ENCODE measurements at regions not wholly inside any gene's neighbourhood (a gene's known extent, or its start where the extent isn't known, plus 50 kb on each side); places are given as distances from the start of the nearest gene placed in this dataset.

DNA sequence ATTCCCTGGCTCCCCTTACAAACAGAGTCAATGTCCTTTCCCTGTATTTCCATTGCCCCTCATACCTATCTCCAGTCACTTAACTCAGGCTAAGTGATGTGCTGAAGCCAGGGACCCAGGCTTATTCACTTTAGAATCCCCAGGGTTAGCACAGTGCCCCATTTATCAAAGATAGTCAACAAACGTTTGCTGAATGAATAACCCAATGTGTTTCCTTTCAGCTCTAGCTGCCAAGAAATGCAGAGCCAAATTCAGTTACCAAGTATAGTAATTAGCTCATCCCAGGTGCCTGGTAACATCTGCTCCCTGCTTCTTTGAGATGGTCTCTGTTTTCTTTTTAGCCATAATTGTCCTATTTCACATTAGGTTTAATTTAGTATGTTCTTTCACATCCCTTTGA lies 189.5 kb downstream of the PHLDA1 start:
- Histone ChIP-seq H3K9me3 (ENCODE audit: control insufficient read depth, insufficient read depth, low read length) (peaks cover 5% of the 10 kb centered on the region; the same call in 1 of the 2 replicates), H4K91ac (ENCODE audit: insufficient read depth, low read depth, low read length) (no peak overlapping the region), H2BK15ac (ENCODE audit: low read depth, low read length) (0 out of 3 replicates have a peak overlapping the region, but pooled peaks have one; percentile 11), H3K18ac (ENCODE audit: low read depth, low read length) (0 out of 2 replicates have a peak overlapping the region, but pooled peaks have one; percentile 24), H4K20me1 (ENCODE audit: insufficient read depth, low read length) (no peaks in the 10 kb centered on the region), H3K23ac (ENCODE audit: low read depth, low read length) (no peak overlapping the region), H3K14ac (replicated peaks; ENCODE audit: low read depth, low read length) (peak overlapping the region; percentile 45; the same call in 1 of the 2 replicates), H3K4me2 (ENCODE audit: low read depth, low read length) (no peak overlapping the region), H3K4me3 (ENCODE audit: insufficient read depth, low read depth, low read length) (no peak overlapping the region), H3K27me3 (ENCODE audit: control insufficient read depth, insufficient read depth, low read length) (no peaks in the 10 kb centered on the region), H4K5ac (ENCODE audit: low read depth, low read length) (peak overlapping the region; percentile 22), H3K4ac (ENCODE audit: low read depth, low read length) (peak overlapping the region; percentile 22; the same call in 1 of the 2 replicates), H2AFZ (replicated peaks; ENCODE audit: low read length, poor library complexity) (no peak overlapping the region), H3K56ac (ENCODE audit: extremely low read depth, insufficient read depth, low read length) (no peak overlapping the region), H2BK120ac (ENCODE audit: low read depth, low read length) (peak overlapping the region; percentile 61; the same call in 1 of the 2 replicates), H3K9me1 (ENCODE audit: insufficient read depth, low read length) (no peaks in the 10 kb centered on the region), H2AK5ac (ENCODE audit: low read depth, low read length) (peak overlapping the region; percentile 33; the same call in 1 of the 2 replicates), H2BK20ac (ENCODE audit: low read depth, low read length) (peak overlapping the region; percentile 20; the same call in 1 of the 2 replicates), H3K4me1 (ENCODE audit: control insufficient read depth, insufficient read depth, low read length) (no peaks in the 10 kb centered on the region; the same call in 1 of the 2 replicates), H2BK5ac (ENCODE audit: low read depth, low read length, poor library complexity, severe bottlenecking) (no peak overlapping the region), H3K9ac (ENCODE audit: low read depth, low read length) (no peak overlapping the region), H3K36me3 (ENCODE audit: control insufficient read depth, insufficient read depth, low read length) (no peaks in the 10 kb centered on the region), H2AK9ac (replicated peaks; ENCODE audit: low read depth, low read length, poor library complexity) (no peak overlapping the region), H3K27ac (ENCODE audit: insufficient read depth, low read length) (no peak overlapping the region), H4K8ac (ENCODE audit: low read depth in 2 of 2, low read length in 2 of 2) (no peak overlapping the region), H3K79me1 (ENCODE audit: low read depth in 1 of 2, low read length in 2 of 2) (no peaks in the 10 kb centered on the region)
- TF ChIP-seq FOS (IDR thresholded peaks at IDR 0.05; ENCODE audit: low read depth, low read length), result no peak
- ChIA-PET CTCF (no interaction called here), POLR2A (ENCODE audit: unreplicated experiment) (no interaction called here)
- dilution Hi-C loops (cut with HindIII; ENCODE audit: low sequenced_read_pairs, unreplicated experiment) (no loop called here), intact Hi-C loops (cut with micrococcal nuclease) (no loop called here), in situ Hi-C loops (cut with MboI; ENCODE audit: low sequenced_read_pairs) (no loop called here)
- no TSS peak for BruUV-seq (replicated peaks)
- no peak for DNase-seq
- ATAC-seq (ENCODE audit: low read depth), result no peak
- no CpG with 5 or more reads among the region's 1 CpG for WGBS, 2 experiments (ENCODE audit: extremely low coverage in 2 of 2, insufficient read length in 1 of 2)
